NCI-H128 (cell line): ENCODE measurements at regions not wholly inside any gene's neighbourhood (a gene's known extent, or its start where the extent isn't known, plus 50 kb on each side); places are given as distances from the start of the nearest gene placed in this dataset.

Experiments used
- DNase-seq: peaks from one replicate; lab custom pipeline; 2025; ENCODE audit not compliant: unreplicated experiment; lab: John Stamatoyannopoulos, UW

- DNase-seq = no peak
Measured at GRCh38 chr4:79034544-79034943, 95.3 kb upstream of the PAQR3 start.

DNA sequence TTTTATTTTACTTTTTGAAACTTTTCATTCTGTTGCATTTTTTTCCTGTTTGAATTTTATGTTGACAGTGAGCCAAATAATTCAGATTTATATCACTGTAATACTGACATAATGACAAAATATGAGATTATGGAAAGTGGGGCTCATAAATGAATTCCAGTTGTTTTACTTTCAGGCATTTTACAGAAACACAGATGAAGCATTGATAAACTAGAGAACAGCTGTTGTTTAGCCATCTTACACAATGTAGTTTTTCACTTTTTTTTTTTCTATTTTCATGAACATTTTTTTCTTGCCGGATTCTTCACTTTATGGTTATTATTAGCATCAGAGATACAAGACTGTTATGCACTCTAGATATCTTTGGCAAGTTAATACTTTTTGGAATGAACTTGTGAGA lies 91.7 kb upstream of the PAQR3 start:
- DNase-seq = no peak

DNA sequence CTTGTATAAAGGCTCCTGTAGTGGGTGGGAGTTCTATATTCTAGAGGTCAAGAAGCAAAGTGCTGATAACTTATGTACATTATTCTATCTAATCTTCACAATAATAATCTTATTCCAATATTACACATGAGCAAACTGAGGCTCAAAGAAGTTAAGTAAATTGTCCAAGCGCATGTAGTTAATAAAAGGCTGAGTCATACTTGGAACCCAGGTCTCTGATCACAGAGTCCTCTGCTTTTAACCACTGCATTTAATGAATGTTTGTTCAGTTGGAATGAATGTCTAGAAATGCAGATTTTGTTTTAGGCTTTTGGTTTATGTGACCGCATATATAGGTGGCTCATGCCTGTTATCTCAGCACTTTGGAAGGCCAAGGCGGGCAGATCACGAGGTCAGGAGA lies 88.4 kb upstream of the PAQR3 start:
- no peak for DNase-seq

DNA sequence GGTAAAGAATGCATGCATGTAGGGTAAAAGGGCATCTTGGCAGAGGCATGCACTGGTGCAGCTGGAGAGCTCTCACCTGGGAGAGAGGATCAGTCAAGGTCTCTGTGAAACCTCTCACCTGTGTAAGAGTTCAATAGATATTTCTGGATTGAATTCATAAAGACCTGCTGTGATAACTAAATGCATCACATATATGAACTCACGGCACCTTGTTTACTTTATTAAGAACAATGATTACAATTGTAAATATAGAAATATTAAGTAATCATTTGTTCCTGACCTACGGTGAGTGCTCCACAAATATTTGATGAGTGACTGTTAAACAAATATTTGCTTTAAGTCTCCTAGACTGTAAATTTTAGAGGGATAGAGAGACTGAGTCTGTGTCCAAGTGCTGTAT lies 85.9 kb upstream of the PAQR3 start:
- DNase-seq = no peak

- no peak for DNase-seq
Measured at GRCh38 chr4:79023799-79024770, 84.8 kb upstream of the PAQR3 start.

- no peak for DNase-seq
Measured at GRCh38 chr4:79022529-79022928, 83.3 kb upstream of the PAQR3 start.

GRCh38 chr4:79017481-79017880 lies 78.2 kb upstream of the PAQR3 start:
- DNase-seq = no peak

GRCh38 chr4:79016878-79017277 lies 77.6 kb upstream of the PAQR3 start:
- DNase-seq = no peak

- no peak for DNase-seq
Measured at GRCh38 chr4:79015411-79015810, 76.2 kb upstream of the PAQR3 start.

DNA sequence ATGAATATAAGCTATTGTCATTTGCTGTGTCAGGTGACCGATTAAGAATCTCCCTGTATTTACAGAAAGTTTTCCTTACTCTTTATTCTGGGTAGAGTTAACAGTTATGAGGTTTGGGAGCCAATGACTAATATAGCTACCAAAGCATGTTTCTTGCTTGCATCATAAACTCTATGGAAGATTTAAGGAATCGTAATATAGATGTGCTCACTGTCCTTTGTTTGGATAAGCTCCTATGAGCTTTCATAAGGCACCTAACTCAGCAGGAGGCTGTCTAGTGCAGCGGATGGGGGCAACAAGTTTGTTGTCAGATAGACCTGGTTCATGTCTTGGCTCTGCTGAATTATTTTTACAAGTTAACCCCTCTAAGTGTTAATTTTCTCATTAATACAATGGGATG lies 75.0 kb upstream of the PAQR3 start:
- DNase-seq = no peak

GRCh38 chr4:79013756-79014155 lies 74.5 kb upstream of the PAQR3 start:
- no peak for DNase-seq

DNA sequence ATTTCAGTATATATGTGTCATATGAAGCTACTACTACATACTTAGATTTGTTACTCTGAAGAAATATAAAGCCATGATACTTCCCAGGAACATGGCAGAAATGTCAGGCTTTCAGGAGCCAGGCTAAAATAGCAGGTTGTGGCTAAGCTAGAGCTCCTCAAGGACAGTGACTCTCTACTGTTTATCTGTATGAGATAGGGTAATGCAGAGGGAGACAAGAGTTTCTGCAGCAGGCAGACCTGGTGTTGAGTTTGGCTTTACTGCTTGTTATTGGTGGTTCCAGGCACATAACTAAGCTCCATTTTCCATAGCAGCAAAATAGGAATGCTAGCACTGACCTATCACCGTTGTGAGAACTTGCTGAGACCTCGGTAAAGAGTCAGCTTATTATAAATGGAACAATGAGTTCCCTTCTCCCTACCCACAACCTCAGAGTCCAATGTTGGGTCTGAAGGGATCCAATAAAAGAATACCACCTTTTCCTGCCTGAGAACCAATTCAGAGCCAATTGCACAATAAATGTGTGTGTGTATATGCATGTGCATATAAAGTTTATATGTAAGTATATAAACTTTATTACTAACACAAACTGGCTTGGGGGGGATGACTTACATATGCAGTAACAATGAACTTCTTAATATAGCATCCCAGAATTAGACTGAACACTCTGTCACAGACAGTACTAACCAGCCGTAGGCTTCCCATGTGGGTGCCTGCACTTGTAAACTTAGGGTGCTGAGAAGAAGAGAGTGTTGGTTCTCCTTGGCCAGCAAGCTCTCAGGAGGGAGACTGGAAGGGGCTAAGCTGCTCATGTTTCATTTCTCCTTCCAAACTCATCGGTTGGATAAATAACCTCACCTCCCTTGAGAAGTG lies 51.9 kb upstream of the PAQR3 start:
- DNase-seq = no peak

- DNase-seq = no peak
Measured at GRCh38 chr4:78989697-78990270, 50.5 kb upstream of the PAQR3 start.
